ENCODE measurements at regions not wholly inside any gene's neighbourhood (a gene's known extent, or its start where the extent isn't known, plus 50 kb on each side); places are given as distances from the start of the nearest gene placed in this dataset.

DNA sequence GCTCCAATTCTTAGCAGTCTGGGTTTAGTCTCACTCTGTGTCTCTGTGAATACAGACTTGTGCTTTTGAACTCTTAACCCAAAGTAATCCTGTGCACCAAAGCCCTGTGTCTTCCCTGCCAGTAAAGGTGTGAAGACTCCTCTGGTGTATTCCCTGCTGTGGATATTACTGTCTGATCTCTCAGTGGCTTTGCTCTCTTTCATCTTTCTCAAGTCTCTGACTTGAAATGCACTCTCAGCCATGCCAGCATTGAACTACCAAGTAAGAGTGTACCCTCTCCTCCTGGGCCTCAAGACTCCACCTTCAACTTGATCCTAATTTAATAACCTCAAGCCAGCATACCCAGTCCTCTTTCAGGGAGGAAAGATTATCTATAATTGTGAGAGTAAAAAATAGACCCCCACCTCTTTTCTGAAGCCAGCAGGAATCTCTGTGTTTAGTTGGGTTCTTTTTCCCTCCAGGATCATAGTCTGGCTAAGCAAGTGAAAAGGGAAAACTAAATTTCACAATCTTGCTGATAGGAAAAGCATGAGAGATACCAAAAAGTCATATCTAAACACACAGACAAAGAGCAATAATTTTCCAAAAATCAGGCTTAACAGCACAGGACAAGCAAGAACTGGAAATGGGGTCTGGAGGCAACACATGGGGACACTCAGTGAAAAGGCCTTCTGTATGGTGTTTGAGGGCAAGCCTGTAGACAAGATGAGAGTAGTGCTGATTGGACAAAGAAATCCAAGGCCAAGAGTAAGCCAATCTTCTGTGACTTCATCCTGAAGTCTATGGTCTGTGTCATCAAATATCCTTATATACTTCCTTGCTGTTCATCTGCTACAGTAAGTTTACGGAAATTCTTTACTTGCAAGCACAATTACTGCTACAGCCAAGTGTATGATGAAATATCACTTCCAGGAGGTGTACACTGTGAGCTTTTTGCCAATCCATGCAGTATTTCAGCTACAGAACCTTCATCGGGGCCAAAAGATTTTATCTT is 296.1 kb upstream of the TGFBR2 start:
- TF ChIP-seq, protein P1, sequence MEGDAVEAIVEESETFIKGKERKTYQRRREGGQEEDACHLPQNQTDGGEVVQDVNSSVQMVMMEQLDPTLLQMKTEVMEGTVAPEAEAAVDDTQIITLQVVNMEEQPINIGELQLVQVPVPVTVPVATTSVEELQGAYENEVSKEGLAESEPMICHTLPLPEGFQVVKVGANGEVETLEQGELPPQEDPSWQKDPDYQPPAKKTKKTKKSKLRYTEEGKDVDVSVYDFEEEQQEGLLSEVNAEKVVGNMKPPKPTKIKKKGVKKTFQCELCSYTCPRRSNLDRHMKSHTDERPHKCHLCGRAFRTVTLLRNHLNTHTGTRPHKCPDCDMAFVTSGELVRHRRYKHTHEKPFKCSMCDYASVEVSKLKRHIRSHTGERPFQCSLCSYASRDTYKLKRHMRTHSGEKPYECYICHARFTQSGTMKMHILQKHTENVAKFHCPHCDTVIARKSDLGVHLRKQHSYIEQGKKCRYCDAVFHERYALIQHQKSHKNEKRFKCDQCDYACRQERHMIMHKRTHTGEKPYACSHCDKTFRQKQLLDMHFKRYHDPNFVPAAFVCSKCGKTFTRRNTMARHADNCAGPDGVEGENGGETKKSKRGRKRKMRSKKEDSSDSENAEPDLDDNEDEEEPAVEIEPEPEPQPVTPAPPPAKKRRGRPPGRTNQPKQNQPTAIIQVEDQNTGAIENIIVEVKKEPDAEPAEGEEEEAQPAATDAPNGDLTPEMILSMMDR (IDR thresholded peaks at IDR 0.05; ENCODE audit: poor library complexity), result no peak
- TF ChIP-seq EZH2 (IDR thresholded peaks at IDR 0.05; ENCODE audit: borderline replicate concordance), result no peak

Data from hepatocyte (in vitro differentiated cells).